22Rv1 (cell line): ENCODE measurements at regions not wholly inside any gene's neighbourhood (a gene's known extent, or its start where the extent isn't known, plus 50 kb on each side); places are given as distances from the start of the nearest gene placed in this dataset.

Experiments
- H3K27ac ChIP-seq: fragments of 450-650 bp; 2 replicates; pipeline ENCODE4 v1.5.1; 2017
- ZFX ChIP-seq: fragments of 450-650 bp; IDR thresholded peaks from 2 replicates; pipeline ENCODE4 v1.6.1; 2017; ENCODE audit warnings: antibody characterized with exemption, borderline replicate concordance
- TF ChIP-seq, protein P1 (sequence below): fragments of 450-650 bp; IDR thresholded peaks from 2 replicates; pipeline ENCODE4 v1.5.1; 2017; ENCODE audit warnings: mild to moderate bottlenecking

GRCh38 chr6:43952746-43953145 is 174.5 kb downstream of the MRPL14 start:
- TF ChIP-seq, protein P1, sequence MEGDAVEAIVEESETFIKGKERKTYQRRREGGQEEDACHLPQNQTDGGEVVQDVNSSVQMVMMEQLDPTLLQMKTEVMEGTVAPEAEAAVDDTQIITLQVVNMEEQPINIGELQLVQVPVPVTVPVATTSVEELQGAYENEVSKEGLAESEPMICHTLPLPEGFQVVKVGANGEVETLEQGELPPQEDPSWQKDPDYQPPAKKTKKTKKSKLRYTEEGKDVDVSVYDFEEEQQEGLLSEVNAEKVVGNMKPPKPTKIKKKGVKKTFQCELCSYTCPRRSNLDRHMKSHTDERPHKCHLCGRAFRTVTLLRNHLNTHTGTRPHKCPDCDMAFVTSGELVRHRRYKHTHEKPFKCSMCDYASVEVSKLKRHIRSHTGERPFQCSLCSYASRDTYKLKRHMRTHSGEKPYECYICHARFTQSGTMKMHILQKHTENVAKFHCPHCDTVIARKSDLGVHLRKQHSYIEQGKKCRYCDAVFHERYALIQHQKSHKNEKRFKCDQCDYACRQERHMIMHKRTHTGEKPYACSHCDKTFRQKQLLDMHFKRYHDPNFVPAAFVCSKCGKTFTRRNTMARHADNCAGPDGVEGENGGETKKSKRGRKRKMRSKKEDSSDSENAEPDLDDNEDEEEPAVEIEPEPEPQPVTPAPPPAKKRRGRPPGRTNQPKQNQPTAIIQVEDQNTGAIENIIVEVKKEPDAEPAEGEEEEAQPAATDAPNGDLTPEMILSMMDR, result peak; percentile 21; the same call in 1 of the 2 replicates
- no peak for TF ChIP-seq ZFX
- H3K27ac ChIP-seq, result no peak overlapping the region

DNA sequence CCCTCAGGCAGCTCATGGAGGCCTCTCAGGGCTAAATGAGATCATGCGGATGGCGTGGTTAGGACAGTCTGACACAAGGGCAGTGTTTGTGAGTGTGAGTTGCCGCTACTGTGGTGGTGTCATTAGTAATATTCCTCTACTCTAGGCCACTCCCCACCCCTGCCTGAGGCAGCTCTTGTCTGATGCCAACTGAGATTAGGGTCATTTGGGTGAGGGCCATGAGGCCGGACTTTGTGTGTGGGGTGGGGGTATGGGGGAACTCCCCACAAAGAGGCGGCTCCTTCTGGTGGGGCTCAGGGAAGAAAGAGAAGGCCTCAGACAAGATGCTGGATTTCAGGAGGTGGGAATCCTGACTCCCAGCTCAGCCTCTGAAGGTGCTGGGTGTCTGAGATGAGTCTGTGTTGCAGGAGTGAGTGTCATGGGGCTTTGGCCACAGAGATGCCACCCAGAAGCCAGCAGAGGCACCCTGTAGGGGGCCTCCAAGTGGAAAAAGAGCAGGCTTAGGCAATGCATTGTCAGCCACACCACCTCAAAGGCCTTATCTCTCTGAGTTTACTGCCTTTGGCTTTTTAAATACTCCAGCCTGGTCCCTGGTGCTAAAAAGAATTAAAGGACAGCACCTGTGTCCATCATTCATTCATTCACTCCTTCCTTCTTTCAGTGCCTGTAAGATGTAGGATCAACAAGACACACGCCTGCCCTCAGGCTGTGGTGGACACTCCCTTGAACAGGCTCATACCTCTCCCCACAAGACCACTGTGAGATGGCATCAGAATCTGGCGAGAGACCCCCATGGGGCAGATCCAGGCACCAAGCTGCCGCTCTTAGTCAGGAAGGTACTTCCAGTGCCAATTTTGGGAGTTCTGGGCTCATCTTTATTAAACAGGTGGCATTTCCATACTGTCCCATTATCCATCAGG is 175.2 kb downstream of the MRPL14 start:
- no peak overlapping the region for H3K27ac ChIP-seq
- TF ChIP-seq, protein P1, result no peak
- TF ChIP-seq ZFX, result no peak

- H3K27ac ChIP-seq, result no peak overlapping the region
- no peak for TF ChIP-seq ZFX
- TF ChIP-seq, protein P1, result no peak; the same call in 1 of the 2 replicates
Observed at GRCh38 chr6:43951063-43951755, 176.0 kb downstream of the MRPL14 start.

- TF ChIP-seq, protein P1, result no peak
- TF ChIP-seq ZFX, result no peak
Observed at GRCh38 chr6:43950731-43951062, 176.6 kb downstream of the MRPL14 start.

DNA sequence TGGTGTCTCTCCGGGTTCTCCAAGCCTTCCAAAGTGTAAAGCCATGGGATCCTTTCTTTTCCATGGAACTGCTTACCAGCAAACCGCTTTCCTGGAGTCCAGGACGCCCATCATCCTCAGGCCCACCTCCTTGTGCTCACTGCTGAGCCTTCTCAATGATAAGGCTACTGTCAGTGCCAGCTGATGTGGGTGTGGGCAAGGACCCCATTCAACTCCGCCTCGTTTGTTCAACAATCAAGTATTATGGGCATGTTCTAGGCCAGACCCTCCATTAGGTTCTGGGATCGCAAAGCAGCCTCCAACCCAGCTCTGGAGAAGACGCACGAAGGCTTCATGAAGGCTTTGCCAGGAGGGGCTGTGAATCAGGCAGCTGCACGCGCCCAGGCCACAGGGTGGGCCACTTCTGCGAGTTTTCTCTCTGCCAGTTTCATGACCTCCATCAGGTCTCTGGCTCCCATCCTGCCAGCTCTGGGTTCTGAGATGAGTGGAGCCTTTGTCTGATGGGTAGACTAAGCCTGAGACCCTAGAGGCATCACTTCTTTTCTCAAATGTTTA is 177.1 kb downstream of the MRPL14 start:
- H3K27ac ChIP-seq, result no peak overlapping the region
- TF ChIP-seq, protein P1, result no peak
- TF ChIP-seq ZFX, result no peak

More at GRCh38 chr6:43950731-43951062, 176.6 kb downstream of the MRPL14 start:
- no peak overlapping the region for H3K27ac ChIP-seq

DNA sequence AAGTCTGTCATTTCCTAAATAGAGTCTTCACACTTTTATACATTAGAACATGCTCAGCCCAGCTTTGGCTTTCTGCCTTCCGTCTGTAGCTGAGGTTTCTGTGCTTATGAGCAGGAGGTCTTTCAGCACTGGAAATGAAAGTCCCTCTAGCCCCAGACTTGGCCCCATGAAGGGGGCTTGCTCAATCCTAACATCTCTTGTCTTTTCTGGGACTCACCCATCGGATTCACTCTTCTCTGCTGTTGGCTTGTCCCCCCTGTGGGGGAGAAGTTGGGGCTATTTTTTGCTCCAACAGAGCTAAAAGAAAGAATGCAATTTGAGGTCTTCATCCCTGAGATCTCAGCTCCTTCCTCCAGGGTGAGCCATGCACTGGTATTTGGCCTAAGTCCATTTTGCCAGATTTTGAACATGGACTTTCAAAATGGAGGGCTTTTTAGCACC is 177.7 kb downstream of the MRPL14 start:
- H3K27ac ChIP-seq, result no peak overlapping the region
- TF ChIP-seq ZFX, result no peak

DNA sequence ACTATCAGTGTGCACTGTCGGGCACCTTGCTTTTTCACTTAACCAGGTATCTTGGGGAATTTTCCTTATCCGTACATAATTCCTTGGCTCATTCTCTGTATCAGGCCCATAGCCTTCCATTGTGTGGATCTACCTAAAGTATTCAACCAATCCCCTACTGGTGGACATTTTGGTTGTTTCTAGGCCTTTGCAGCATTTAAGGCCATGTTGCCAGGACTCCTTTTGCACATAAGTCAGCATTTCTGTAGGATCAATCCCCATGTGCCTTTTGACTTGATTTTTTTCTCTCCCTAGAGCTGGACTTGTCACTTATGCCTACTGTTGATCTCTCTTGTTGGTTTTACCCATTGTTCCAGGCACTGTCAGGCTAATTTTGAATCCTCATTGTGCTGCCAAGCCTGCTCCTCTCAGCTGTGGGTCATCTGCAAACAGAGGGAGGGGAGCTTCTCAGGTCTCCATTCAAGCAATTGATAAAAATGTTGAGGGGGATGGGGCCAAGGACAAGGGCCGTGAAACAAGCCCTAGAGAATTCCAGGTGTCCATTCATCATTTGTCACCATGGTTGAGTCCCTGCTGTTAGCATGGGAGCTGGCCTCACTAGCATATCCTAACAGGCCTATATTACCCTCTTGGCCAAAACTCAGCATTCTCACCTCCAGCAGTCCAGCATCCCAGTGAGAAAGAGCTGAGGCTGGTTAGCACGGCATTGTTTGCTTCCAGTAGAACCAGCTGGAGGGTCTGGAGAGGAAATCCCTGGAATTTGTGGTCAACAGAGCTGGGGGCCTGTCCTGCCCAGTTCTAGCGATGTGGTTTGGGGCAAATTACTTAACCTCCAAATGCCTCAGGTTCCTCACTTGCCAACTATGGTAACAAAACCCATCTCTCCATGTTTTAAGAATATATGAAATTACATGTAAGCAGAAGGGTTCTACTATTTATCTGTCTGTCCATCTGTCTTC is 178.4 kb downstream of the MRPL14 start:
- no peak overlapping the region for H3K27ac ChIP-seq
- no peak for TF ChIP-seq ZFX
- TF ChIP-seq, protein P1, result no peak
